Body of pancreas (tissue), 4 donors: ENCODE measurements at regions not wholly inside any gene's neighbourhood (a gene's known extent, or its start where the extent isn't known, plus 50 kb on each side); places are given as distances from the start of the nearest gene placed in this dataset.

Experiments used
- CTCF ChIP-seq, 7 experiments: fragments of 450-650 bp in 4 of 7; fragments of 200-600 bp in 3 of 7; sonication (generic) in 3 of 7; IDR thresholded peaks; one replicate each; pipeline ENCODE4 v1.5.1; 2016 to 2019; ENCODE audit warnings: antibody characterized with exemption in 7 of 7
- POLR2A ChIP-seq, 3 donors: fragments of 450-650 bp; IDR thresholded peaks; one replicate each; pipeline ENCODE4 v1.6.1; 2016; ENCODE audit warnings: antibody characterized with exemption in 3 of 3, mild to moderate bottlenecking in 2 of 3

- TF ChIP-seq CTCF (IDR thresholded peaks at IDR 0.05) (no peak), POLR2A (IDR thresholded peaks at IDR 0.05) (no peak)
These were observed 136.0 kb upstream of the WDR11 start for GRCh38 chr10:120715171-120715570.
